ENCODE measurements at regions not wholly inside any gene's neighbourhood (a gene's known extent, or its start where the extent isn't known, plus 50 kb on each side); places are given as distances from the start of the nearest gene placed in this dataset.
"Not testable (repeated sequence)": the region's sequence is repeated elsewhere in the genome, so short reads cannot be mapped to it uniquely, and the experiment has no call there.

GRCh38 chr4:111274060-111274459 is 651.2 kb upstream of the PITX2 start:
- no peak for DNase-seq
- in situ Hi-C loops (cut with MboI; ENCODE audit: low pct_unique_long_range_greater_than_20kb, low sequenced_read_pairs), result no loop called here

DNA sequence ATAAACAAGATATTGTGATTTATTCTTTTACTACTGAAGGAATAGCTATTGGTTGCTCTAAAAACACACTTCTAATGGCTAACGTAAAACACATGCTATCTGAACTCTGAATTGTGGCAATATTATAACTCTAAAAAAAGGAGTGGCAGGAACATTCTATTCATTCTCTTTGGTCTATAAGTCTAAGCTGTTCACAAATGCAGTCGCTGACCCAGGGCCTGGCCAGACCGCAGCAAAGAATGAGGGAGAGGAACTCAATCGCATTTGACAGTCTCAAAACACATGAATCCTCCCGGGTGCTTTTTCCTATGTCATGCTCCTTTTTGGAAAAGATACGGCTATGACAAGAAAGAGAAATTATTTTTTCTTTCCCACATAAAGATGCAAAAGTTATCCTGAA is 651.6 kb upstream of the PITX2 start:
- no peak for DNase-seq
- in situ Hi-C loops (cut with MboI; ENCODE audit: low pct_unique_long_range_greater_than_20kb, low sequenced_read_pairs), result no loop called here

GRCh38 chr4:111281219-111281618 is 658.3 kb upstream of the PITX2 start:
- no peak for DNase-seq
- in situ Hi-C loops (cut with MboI; ENCODE audit: low pct_unique_long_range_greater_than_20kb, low sequenced_read_pairs), result no loop called here

DNA sequence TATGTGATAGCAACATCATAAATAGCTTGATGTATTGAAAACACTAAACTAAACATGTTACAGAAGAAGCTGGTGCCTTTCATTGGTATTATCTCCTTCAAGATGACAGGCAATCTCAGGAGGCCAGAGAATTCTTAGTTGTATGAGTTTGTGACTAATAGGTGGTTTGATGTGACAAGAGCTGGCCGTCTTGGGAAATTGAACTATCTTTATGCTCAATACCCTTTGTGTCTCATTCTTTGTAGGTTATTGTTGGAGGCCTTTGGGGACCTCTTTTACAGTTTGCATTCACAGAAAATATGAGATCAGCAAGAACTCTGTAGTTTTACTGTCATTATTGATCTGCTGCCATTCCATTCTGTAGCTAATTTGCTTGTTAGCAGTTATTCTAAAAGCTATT is 659.2 kb upstream of the PITX2 start:
- no peak for DNase-seq

DNA sequence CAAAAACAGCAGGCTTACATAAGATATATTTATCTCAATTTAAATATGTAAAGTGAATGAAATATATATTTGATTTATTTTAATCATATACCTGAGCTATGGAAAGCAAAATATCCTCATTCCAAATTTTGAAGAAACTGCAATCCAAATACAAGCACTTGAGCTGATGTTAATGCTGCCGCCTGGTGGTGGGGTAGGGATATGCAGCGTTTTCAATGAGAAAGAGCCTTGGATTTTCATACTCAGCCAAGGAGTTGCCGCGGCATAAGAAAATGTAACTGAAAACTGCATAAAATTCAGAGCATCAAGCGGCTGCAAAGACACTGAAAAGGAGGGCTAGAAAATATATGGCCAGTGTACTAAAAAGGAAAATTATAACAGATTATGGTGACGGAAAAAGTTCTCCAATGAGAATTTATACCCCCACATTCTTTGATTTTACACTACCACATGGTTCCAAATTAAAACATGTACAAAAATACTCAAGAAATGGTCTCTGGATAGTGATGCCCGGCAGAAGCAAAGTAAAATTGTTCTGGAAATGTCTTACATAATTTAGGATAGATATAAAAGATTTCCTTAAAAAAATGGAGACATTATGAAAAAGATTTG is 660.3 kb upstream of the PITX2 start:
- DNase-seq, result peak; percentile 68
- in situ Hi-C loops (cut with MboI; ENCODE audit: low pct_unique_long_range_greater_than_20kb, low sequenced_read_pairs), result no loop called here

More for the DNA sequence above, 659.2 kb upstream of the PITX2 start:
- in situ Hi-C loops (cut with MboI; ENCODE audit: low pct_unique_long_range_greater_than_20kb, low sequenced_read_pairs), result no loop called here

DNA sequence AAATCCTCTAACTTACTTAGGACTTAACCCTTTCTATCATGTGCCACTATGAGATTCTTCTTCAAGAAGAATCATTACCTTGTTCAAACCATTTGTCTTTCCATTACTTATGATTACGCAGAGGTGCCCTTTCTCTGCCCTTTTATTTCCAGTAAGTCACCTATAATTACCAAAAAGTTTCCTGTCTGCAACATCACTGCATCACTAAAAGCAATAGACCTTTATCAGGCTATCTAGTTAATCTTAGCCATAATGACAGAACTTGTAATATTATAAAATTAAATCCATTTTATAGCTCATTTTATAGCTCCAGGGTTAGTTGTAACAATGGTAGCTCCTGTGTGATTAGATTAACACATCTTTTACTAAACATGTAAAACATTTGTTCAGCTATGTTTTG is 673.6 kb upstream of the PITX2 start:
- in situ Hi-C loops (cut with MboI; ENCODE audit: low pct_unique_long_range_greater_than_20kb, low sequenced_read_pairs), result no loop called here
- DNase-seq, result no peak

DNA sequence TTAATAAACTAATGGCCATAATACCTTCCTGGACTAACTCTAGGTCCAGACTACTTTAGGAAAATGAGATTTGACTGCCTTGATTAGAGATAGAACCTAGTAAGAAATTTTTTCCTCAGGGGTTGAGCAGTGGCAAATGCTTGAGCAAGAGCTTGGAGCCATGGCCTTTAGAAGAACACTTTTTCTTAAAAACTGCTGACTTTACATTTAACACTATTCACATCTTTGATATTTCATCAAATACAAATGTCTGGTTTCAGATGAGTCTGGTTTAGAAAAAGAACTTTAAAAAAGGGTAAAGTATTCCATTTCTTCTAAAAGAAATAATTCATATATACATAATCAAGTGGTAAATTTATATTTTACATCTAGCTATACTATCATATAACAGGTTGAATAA is 680.9 kb upstream of the PITX2 start:
- in situ Hi-C loops (cut with MboI; ENCODE audit: low pct_unique_long_range_greater_than_20kb, low sequenced_read_pairs), result no loop called here
- no peak for DNase-seq

- in situ Hi-C loops (cut with MboI; ENCODE audit: low pct_unique_long_range_greater_than_20kb, low sequenced_read_pairs), result no loop called here
- DNase-seq, result no peak
These were observed 700.6 kb upstream of the PITX2 start for GRCh38 chr4:111323496-111323895.

DNA sequence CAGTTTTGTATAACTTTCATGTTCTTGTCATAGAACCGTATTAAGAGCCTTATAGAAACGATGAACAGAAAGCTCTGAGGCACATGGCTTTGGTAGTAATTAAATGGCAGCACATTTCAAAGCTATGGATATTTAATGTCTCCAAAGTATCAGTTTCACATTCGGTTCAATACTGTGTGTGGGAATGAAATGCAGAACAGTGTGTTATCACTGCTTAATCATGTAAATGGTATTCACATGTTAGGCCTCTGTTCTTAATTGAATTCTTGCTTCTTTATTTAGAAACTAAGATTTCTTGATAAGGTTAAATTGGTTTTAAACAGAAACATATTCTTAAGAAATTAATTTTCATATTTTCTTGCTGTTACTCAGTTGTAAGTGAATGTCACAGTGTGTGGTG is 701.0 kb upstream of the PITX2 start:
- in situ Hi-C loops (cut with MboI; ENCODE audit: low pct_unique_long_range_greater_than_20kb, low sequenced_read_pairs), result no loop called here
- DNase-seq, result no peak

GRCh38 chr4:111326450-111326849 is 703.6 kb upstream of the PITX2 start:
- no peak for DNase-seq
- in situ Hi-C loops (cut with MboI; ENCODE audit: low pct_unique_long_range_greater_than_20kb, low sequenced_read_pairs), result no loop called here

- in situ Hi-C loops (cut with MboI; ENCODE audit: low pct_unique_long_range_greater_than_20kb, low sequenced_read_pairs), result no loop called here
- DNase-seq, result no peak
These were observed 707.9 kb upstream of the PITX2 start for GRCh38 chr4:111330786-111331185.

- in situ Hi-C loops (cut with MboI; ENCODE audit: low pct_unique_long_range_greater_than_20kb, low sequenced_read_pairs), result no loop called here
- DNase-seq, result no peak
These were observed 711.5 kb upstream of the PITX2 start for GRCh38 chr4:111334361-111334760.

- in situ Hi-C loops (cut with MboI; ENCODE audit: low pct_unique_long_range_greater_than_20kb, low sequenced_read_pairs); DNase-seq: not testable (repeated sequence)
These were observed 714.5 kb upstream of the PITX2 start for GRCh38 chr4:111337186-111337876.

DNA sequence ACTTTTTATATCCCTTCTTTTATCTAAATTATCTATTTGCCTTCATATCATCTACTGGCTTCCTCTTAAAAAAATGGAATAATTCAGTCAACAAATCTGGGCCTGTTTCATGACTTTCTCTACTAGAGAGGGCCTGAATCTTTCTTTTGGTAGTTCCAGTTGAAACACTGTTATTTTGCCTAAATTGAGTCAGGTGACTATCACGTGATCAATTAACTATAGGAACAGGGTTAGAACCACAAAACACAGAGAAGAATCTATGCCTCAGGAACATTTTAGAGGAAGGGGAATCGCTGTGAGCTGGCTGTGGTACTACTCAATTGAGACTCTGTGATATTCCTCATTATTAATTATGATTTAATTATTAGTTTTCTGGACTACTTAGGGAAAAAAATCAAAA is 736.7 kb upstream of the PITX2 start:
- no peak for DNase-seq
- in situ Hi-C loops (cut with MboI; ENCODE audit: low pct_unique_long_range_greater_than_20kb, low sequenced_read_pairs), result no loop called here

DNA sequence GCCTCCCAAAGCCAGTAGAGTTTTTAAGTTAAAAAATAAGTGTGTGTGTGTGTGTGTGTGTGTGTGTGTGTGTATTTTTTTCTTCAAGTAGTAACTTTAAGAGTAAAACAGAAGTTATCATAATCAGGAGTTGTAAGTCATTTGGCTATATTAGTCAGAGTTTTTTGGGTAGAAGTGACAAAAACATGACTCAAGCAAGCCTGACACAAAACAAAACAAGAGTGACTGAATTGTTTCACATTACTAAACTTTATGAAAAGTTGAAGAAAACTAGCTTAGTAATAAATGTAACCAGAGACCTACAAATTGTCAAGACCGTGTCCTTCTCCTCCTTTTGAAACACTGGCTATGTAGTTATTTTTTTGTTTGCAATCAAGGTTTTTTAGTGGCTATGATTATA is 738.0 kb upstream of the PITX2 start:
- in situ Hi-C loops (cut with MboI; ENCODE audit: low pct_unique_long_range_greater_than_20kb, low sequenced_read_pairs), result no loop called here

DNA sequence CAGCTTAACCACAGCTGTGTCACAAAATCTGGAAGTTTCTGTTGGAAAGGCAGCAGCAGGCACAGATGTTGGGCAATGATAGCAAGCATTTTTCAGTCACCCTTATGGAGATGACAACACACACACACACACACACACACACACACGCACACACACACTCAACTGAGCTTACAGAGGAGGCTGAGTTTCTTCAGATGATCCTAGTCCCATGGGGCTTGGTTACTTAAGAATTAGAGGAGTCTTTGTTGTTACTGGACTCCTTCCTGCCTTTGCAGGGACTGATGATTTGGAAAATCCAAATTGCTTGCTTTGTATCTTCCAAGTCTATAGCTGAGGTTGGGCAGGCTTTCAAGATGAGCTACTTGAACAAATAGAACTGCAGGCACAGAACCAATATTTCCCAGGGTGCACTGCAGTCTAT is 740.1 kb upstream of the PITX2 start:
- no peak for DNase-seq
- in situ Hi-C loops (cut with MboI; ENCODE audit: low pct_unique_long_range_greater_than_20kb, low sequenced_read_pairs), result no loop called here

More for the DNA sequence above, 738.0 kb upstream of the PITX2 start:
- no peak for DNase-seq

- DNase-seq; in situ Hi-C loops (cut with MboI; ENCODE audit: low pct_unique_long_range_greater_than_20kb, low sequenced_read_pairs): not testable (repeated sequence)
These were observed 755.0 kb upstream of the PITX2 start for GRCh38 chr4:111377880-111378279.

DNA sequence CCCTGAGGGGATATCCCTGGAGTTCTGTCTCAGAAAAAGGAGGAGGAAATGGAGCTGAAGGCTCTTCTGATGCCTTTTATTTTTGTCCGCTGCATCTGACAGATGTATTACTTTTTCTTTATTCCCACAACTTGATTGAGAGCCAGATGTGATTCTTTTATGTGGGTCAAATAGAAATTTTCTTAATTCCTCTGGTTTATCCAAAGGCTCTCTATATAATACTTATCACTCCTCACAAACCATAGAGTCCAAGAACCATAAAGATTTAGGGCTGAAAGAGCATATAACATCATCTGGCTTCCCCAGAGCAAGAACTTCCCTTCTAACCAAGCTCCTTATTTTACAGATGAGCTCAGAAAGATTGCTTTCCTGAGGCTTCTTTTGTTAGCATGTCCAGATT is 756.7 kb upstream of the FAM241A start:
- no peak for DNase-seq
- in situ Hi-C loops (cut with MboI; ENCODE audit: low pct_unique_long_range_greater_than_20kb, low sequenced_read_pairs), result no loop called here

GRCh38 chr4:111391829-111392228 is 753.4 kb upstream of the FAM241A start:
- DNase-seq, result no peak
- in situ Hi-C loops (cut with MboI; ENCODE audit: low pct_unique_long_range_greater_than_20kb, low sequenced_read_pairs), result no loop called here

- in situ Hi-C loops (cut with MboI; ENCODE audit: low pct_unique_long_range_greater_than_20kb, low sequenced_read_pairs), result no loop called here
- no peak for DNase-seq
These were observed 751.5 kb upstream of the FAM241A start for GRCh38 chr4:111393781-111394180.

GRCh38 chr4:111398906-111399330 is 746.3 kb upstream of the FAM241A start:
- no peak for DNase-seq
- in situ Hi-C loops (cut with MboI; ENCODE audit: low pct_unique_long_range_greater_than_20kb, low sequenced_read_pairs), result no loop called here

Measured in KBM-7 (cell line).